CD4-positive, alpha-beta T cell treated with Interleukin-15 for 4 hours (primary cell): ENCODE measurements at regions not wholly inside any gene's neighbourhood (a gene's known extent, or its start where the extent isn't known, plus 50 kb on each side); places are given as distances from the start of the nearest gene placed in this dataset.
"Not testable (repeated sequence)": the region's sequence is repeated elsewhere in the genome, so short reads cannot be mapped to it uniquely, and the experiment has no call there.

ENCODE experiments used
- DNase-seq: peaks from one replicate; pipeline ENCODE4 v3.0.0-alpha.2; 2020; ENCODE audit warnings: low spot score

DNA sequence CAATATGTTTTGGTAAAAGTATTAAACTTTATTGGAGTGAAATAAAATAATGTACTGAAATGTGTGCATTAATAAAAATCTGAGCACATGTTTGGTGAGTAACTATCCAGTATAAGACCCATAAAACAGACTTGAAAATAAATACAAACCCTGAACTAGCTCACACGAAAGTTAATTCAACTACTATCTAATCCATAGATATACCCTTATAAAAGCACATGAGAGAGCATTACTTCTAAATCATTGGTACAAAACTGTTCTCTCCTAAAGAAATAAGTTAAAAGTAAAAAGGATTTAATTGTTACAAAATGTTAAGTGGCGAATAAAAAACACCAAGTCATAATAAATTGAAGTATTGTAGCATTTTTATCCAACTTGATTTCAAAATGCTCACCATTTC, 295.6 kb downstream of the PTPRC start:
- no peak for DNase-seq

DNA sequence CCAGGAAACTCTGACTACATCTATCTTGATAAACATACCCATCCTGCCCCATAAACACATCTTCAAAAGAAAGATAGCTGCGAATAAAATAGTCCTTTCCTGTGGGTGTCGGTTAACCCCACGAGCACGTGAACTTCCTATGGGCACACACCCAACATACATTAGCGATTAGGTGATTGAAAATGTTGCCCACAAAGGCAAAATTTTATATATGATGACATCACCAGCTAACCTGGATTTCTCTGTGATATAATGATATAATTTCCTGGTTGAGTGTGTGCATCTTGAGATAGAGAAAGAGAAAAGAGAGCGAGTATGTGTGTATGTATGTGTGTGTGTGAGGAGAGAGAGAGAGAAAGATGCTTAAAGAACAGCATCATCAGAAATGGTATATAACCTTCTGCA, 296.1 kb downstream of the PTPRC start:
- DNase-seq: peak; percentile 80

DNA sequence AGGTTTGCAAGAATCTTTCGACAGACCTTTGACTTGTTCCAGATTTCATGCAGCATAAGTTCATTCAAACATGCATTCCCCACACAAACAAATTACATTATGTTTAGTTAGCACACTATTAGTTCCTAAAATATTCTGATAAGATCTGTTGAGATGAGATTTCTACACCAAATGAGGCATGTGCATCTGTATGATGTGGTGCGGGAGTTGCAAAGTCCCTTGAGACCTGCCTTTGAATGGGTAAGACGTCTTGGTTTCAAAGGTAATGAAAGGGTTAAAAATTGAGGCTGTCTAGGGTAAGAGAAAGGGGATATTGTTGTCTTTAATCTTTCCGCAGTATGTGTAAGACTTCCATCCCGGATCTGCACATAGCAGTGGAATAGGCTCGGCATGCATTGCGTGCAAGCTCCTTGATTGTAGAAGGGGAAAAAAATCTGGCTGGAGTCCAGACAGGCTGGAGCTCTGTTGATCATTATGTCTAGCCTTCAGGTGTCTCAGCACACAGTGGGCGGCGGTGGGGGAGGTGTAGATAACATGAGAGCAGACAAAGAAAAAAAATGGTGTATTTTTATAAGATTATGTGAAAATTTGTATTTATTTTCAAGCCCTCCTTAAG, 296.6 kb downstream of the PTPRC start:
- peak; percentile 40 for DNase-seq

DNA sequence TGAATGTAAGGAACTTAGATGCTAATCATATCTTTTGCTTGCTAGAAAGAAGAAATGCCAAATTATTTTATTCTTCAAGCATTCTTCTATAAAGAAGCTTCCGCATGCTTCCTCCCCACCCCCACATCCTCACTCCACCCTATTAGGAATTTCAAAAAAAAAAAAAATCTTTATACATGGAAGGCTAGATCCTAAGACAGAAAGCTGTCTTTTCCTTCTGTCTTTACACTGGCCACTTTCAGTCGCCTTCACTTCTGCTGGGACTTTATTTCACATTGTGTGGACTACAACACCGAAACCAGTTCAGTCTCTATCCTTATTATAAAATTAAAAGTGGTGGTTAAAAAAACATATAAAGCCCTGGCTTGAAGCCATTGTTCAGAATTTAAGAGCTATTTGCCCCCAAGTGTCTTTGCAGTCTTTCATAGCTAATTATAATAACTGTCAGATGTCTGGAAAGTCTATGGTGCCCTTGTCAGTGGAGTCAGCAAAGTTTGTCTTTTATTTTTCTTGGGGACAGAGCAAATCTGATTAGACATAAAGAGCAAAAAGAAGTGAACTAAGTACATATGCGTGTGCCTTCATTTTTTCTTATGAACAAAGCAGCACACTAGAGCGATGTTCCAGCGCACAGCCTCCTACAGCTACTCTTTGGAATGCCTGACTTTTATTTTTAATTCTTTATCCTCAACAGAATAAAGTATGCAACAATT, 297.7 kb downstream of the PTPRC start:
- DNase-seq: no peak

DNA sequence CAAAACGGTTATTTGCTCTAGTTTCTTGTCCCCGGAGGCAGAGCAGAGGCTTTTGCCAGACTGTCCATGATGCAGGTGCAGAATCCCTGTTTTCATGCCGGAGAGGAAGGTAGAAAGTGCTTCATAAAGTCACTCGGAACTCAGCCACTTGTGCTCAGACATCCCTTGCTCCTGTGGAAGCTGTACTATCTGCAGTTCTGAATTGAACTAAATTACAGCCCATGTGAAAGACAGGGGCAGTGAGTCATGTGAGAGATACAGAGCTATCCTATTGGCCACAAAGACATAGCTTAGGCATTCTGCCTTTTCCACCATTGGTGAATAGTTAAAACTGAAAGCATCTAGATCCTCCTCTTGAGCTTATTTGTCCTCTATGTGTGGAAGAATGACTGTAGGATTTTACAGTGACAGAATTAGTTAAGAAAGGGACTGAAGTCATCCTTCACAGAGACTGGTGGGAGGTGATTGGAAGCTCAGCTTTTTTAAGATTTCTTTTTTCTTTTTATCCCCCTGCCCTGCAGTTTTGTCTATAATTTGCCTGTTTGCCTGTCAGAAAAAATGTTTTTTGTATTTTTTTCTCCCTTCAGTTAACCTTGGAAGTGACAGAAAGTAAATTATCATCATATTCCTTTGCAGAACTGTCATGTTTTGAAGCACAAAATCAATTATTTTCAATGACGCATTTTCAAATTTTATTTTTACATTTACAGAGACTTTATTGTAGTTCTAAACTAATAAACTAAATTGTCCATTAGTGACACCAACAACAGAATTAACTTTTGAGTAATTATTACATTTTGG, 298.6 kb downstream of the PTPRC start:
- DNase-seq: peak; percentile 67

DNA sequence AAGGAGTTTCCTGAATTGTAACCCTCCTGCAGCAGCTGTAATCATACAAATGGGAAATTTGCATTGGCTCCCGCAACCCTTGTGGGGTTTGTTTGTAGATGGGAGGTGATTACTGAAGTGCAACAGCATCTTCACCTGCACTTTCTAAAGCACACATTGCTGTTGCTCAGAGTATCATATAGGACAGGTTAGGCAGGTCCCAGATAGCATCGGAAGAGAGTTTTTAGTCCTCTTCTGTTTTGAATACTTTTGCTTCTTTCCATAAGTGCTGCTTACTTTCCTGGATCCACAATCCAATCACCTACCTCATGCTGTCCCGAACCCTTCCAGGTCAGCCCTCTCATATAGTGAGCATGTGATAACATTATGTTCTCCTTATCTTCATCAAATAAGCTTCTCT, 300.4 kb downstream of the PTPRC start:
- DNase-seq: no peak

DNA sequence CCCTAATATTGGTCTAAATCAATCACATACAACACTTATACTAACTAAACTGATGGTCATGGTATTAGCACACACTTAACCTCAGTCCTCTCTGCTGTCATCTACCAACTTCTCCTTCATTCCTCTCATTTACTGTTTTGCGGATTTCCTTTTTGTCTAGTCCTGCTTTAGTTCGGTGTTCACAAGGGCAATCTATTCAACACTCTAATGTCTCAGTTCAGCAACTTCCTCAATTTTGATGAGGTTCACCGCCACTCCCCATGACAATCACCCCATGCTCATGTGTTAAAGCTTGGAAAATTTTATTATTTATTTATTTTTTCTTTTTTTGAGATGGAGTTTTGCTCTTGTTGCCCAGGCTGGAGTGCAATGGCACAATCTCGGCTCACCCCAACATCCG, 301.1 kb downstream of the PTPRC start:
- DNase-seq: no peak

DNA sequence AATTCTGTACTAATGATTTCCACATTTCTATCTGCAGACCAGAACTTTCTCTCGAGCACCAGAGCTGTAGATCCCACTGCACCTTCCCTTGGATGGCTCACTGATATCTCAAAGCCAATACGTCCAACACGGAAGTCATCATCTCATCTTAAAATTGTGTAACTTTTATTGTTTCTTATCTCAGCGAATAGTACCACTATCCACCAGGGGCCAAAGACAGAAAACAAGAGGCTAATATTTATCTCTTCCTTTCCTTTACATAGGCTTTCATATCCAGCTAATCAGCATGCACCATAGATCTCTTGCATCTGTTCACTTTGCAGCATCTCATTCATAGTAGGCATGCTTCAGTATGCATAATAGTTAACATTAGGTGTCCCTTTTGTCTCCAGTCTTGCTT, 303.6 kb downstream of the PTPRC start:
- no peak for DNase-seq

DNA sequence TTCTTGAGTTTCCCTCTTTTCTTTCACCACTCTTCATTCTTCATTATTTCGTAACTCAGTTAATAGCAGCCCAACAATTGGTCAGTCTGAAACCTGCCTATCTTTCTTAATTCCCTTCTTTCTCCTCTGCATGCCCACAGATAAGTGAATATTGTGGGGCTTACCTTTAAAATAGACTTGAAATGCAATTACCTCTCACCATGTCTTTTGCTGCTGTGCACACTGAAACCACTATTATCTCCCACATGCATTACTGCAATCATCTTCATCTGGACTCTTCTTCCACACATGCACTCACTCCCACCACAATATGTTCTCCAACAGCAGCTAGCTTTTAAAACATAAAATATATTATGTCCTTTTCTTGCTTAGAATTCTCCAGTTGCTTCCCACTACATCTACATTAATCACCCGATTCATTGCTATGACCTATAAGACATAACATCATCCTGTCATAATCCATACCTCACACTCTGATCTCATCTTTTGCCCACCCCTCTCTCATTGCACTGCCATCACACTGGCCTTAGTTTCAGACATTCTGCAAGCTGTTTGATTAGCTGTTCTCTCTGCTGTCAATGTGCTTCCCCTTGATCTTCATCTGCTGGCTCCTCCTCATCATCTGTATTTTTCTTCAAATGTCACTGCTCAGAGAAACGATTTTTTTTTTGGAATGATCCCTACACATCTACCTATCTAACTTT, 304.8 kb downstream of the PTPRC start:
- no peak for DNase-seq

DNA sequence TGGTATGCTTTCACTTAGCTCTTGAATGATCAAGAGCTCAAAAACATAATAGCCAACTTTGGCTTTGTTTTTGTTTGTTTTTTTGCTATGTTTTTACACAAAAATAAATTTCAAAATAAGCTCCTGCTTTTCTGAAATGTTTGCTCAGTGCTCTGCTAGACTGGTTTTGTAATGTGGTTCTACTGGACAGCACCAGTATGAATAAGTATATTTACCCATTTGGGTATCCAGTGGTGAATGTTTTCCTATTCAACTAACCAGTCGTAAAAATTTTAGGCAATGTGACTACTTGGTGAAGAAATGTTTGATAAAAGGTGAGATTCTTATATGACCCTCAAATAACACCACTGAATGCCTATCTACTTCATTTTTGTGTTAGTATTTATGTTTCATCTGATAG, 308.6 kb downstream of the PTPRC start:
- DNase-seq: no peak

DNA sequence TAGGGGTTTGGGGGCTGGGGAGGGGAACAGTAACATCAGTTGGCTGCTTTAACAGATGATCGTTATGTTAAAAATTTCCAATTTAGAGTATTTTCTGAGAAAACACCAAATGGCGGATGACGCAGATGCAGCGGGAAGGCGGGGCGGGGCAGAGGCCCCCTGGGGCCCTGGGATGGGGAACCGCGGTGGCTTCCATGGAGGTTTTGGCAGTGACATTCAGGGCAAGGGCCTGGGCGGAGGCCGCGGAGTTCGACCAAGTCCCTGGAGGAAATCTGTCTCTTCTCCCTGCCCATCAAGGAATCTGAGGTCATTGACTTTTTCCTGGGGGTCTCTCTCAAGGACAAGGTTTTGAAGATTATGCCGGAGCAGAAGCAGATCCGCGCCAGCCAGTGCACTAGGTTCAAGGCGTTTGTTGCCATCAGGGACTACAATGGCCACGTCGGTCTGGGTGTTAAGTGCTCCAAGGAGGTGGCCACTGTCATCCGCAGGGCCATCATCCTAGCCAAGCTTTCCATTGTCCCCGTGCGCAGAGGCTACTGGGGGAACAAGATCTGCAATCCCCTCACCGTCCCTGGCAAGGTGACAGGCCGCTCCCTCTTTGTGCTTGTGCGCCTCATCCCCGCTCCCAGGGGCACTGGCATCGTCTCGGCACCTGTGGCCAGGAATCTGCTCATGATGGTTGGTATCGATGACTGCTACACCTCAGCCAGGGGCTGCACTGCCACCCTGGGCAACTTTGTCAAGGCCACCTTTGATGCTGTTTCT, 310.2 kb downstream of the PTPRC start:
- DNase-seq: no peak

DNA sequence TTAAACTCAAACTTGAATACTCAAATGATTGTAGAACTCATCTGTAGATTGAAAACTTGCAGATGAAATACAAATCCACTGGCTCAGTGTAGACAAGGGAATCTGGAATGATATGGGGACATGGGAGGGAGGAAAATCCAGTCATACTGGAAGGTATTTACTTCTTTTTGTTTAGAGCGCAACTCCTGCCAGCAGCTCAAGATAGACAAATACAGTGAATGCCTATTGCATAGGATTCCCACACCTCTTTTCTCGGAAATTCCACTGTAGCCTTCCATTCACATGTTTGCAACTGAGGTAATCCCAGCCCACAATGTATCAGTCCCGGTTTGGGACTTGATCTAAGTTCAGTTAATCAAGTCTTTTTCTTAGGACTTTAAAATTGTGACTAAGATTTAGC, 311.2 kb downstream of the PTPRC start:
- no peak for DNase-seq

DNA sequence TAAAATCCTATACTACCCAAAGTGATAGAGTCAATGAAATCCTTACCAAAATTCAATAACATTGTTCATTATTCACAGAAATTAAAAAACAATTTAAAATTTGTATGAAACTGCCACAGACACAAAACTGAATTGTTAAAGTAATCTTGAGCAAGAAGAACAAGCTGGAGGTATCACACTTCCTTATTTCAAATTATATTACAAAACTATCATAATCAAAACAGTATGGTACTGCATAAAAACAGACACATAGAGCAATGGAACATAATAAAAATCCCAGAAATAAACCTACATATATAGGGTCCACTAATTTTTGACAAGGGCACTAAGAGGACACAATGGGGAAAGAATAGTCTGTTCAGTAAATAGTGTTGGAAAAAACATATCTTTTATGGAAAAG, 316.2 kb downstream of the PTPRC start:
- no peak for DNase-seq

DNA sequence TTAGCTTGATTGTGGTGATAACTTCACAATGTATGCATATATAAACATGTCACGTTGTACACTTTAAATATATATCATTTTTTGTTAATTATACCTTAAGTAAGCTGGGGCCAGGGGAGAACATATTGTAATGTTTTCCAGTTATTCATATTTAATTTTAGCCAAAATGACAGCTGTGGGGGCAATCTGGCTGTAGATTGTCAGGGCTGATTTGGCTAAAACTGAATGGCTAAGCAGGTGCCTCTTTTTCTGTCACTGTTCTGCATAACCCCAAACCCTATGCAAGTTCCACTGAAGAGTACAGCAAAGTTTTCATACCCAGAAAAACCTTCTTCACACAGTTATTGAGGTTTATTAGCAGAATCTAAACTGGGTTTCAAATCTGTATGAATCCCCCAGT, 318.2 kb downstream of the PTPRC start:
- no peak for DNase-seq

DNA sequence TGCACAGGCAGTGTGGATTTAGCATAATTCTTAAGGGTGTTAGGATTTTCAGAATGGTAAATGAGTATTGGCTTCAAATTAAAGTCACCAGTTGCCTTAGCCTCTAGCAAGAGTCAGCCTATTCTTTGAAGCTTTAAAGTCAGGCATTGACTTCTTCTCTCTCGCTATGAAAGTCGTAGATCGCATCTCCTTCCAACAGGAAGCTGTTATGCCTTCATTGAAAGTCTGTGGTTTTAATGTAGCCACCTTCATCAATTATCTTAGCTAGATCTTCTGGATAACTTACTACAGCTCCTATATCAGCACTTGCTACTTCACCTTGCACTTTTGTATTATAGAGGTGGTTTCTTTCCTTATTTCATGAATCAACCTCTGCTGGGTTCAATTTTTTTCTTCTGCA, 320.2 kb downstream of the PTPRC start:
- DNase-seq: no peak

DNA sequence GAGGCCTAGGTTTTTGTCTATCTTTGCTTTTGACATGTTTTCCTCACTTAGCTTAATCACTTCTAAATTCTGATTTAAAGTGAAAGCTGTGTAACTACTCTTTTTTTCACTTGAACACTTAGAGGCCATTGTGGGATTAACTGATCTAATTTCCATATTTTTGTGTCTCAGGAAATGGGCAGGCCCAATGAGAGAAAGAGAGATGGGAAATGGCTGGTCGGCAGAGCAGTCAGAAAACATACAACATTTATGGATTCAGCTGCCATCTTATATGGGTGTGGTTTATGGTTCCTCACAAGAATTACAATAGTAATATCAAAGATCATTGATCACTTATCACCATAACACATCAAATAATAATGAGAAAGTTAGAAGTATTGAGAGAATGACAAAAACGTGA, 320.8 kb downstream of the PTPRC start:
- DNase-seq: no peak

DNA sequence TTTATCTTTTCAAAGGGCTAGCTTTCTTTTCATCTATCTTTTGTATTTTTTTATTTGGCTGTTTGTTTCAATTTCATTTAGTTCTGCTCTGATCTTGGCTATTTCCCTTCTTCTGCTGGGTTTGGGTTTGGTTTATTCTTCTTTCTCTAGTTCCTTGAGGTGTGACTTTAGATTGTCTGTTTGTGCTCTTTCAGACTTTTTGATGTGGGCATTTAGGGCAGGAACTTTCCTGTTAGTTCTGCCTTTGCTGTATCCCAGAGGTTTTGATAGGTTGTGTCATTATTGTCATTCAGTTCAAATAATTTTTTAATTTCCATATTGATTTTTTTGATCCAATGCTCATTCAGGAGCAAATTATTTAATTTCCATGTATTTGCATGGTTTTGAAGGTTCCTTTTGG, 325.0 kb downstream of the PTPRC start:
- DNase-seq: not testable (repeated sequence)

DNA sequence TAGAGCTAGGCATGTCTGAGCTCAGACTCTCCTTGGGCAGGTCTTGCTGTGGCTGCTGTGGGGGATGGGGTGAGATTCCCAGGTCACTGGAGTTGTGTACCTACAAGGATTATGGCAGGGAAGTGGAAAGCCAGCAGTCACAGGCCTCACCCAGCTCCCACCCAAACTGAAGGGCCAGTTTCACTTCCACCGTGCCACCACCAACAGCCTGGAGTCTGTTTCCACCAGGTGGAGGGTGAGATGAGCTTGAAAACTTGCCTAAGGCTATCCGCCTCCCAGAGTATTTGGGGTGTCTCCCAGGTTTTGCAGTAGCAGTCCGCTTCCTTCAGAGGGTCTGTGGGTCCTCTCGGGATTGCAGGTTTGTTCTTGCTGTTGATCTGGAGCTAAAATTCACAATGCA, 327.7 kb downstream of the PTPRC start:
- no peak for DNase-seq

DNA sequence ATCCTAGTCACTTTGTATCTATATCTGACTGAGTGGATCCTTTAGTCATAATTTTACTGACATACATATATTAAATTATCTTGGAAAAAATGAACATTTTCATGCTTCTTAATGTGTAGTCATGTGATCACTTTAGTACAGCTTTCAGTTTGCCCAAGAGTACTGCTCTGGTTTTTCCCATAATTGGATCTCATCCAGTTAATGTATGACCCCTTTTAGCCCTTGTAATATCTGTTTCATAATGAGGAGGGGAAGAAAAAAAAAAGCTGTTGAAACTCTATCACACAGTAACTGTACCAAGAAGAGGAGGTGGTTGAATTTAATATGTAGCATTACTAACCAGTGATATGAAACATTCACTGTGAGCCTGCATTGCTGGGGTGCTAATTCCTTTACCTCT, 328.7 kb downstream of the PTPRC start:
- DNase-seq: no peak

DNA sequence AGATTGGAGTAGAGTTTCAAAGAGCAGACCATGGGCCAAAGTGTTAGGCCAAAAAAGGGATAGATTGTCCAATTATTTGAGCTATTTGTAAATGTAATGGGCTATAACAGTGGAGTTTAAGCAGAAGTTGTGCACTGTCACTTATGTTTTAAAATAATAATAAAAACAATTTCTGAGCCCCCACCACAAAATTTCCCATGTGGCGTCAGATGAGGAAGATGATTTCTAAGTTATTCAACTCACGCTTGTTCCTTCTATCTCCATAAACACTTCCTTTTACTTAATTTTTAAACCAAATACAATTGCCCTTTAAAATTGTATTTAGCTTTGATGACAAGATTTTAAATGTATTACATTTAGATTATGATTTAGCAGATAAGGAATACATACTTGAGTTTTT, 330.0 kb downstream of the PTPRC start:
- DNase-seq: no peak

DNA sequence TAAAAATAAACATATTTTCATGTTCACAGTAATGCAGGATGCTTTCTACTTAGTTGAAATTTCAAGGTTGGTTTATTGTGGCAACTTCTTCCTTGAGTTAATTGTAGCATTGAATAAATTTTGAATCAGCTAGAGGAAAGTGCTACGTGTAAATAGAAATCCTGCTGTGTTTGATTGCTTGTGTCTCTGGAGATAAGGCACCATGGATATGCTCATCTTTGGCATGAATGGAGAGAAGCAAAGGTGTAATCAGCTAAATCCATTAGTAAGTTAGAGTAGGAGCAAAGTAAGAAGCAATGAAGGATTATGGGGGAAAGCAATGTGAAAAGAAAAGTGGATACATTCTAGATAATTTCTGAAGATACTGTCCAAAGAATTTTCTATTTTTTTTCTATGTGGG, 331.1 kb downstream of the PTPRC start:
- no peak for DNase-seq

DNA sequence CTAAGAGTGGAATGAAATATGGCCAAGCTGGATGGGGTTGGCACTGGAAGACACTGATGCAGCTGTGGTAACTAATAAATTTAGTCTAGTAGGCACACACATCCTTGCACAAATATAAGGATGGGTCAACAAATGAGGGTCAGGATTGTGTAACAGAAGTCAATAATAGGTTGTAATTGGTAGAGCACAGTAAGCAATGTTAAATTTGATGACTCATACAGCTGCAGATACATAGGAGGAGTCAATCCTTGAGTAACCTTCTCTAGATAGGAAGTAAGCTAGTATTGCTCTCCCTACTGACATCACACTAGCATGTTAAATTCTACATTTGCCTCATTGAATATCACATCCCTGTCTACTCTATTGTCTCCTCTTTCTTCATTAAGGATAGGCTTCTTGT, 332.1 kb downstream of the PTPRC start:
- DNase-seq: no peak
